ENCODE measurements at regions not wholly inside any gene's neighbourhood (a gene's known extent, or its start where the extent isn't known, plus 50 kb on each side); places are given as distances from the start of the nearest gene placed in this dataset.

GRCh38 chr13:44271473-44271872, 102.2 kb upstream of the SERP2 start:
- H3K56ac ChIP-seq (ENCODE audit: insufficient read length, low read depth, low read length) = no peak overlapping the region
- no peak for TF ChIP-seq CTCF (conservative IDR thresholded peaks at IDR 0.05)
- Mint-ChIP-seq H3K36me3 (ENCODE audit: insufficient read depth in 1 of 3, low read depth in 3 of 3) (peaks cover 0 to 9% (median 0%) of the 10 kb centered on the region in 3 experiments; a peak in 3 of 7 replicates), H3K27ac (no peak overlapping the region; a peak in 1 of 7 replicates), H3K4me1 (peaks cover under 1 to 8% of the 10 kb centered on the region in 2 experiments; a peak in 2 of 4 replicates), H3K9me3 (peaks cover 7 to 9% of the 10 kb centered on the region in 2 experiments), H3K27me3 (ENCODE audit: low read depth) (peaks cover 6% of the 10 kb centered on the region), H3K4me3 (no peak overlapping the region)
- H2BK120ac ChIP-seq (ENCODE audit: low read depth, low read length, poor library complexity, severe bottlenecking) = no peak overlapping the region
- H3K27ac ChIP-seq (ENCODE audit: insufficient read length, low read depth, low read length) = no peak overlapping the region
- H4K20me1 ChIP-seq (ENCODE audit: control insufficient read depth, insufficient read depth, insufficient read length) = no peaks in the 10 kb centered on the region
- no peak overlapping the region for H2BK20ac ChIP-seq (ENCODE audit: low read depth, low read length, poor library complexity, severe bottlenecking)
- H4K8ac ChIP-seq (replicated peaks; ENCODE audit: insufficient read length, low read depth, low read length) = no peak overlapping the region
- no peaks in the 10 kb centered on the region for H3K27me3 ChIP-seq (ENCODE audit: insufficient read depth, low read length)
- H4K5ac ChIP-seq (ENCODE audit: insufficient read length, low read depth, low read length) = no peak overlapping the region
- H3K4ac ChIP-seq (ENCODE audit: low read depth, low read length) = no peak overlapping the region
- H2AFZ ChIP-seq (ENCODE audit: low read length) = no peak overlapping the region
- H2AK5ac ChIP-seq (ENCODE audit: insufficient read length, low read length) = no peak overlapping the region
- H3K79me2 ChIP-seq (ENCODE audit: insufficient read depth, low read length) = no peaks in the 10 kb centered on the region
- H3K23me2 ChIP-seq (ENCODE audit: insufficient read length, low read depth, low read length, poor library complexity, severe bottlenecking) = no peaks in the 10 kb centered on the region
- WGBS (ENCODE audit: extremely low coverage, insufficient read length, low lambda C conversion rate) = no CpG with 5 or more reads among the region's 2 CpGs
- DNase-seq = no peak
- no peak overlapping the region for H3K23ac ChIP-seq (ENCODE audit: insufficient read length, low read depth, low read length)
- H3K14ac ChIP-seq (ENCODE audit: insufficient read depth, low read length) = no peak overlapping the region
- no peak overlapping the region for H2BK15ac ChIP-seq (ENCODE audit: low read depth, low read length)
- H3K9me3 ChIP-seq (ENCODE audit: control insufficient read depth, low read depth, low read length) = no peaks in the 10 kb centered on the region
- H3K79me1 ChIP-seq (ENCODE audit: insufficient read depth, low read depth, low read length, poor library complexity, severe bottlenecking) = no peaks in the 10 kb centered on the region
- no peak overlapping the region for H3T11ph ChIP-seq (ENCODE audit: low read length)
- no peak overlapping the region for H3K4me2 ChIP-seq (ENCODE audit: insufficient read depth, insufficient read length, low read length)
- H3K4me1 ChIP-seq (ENCODE audit: insufficient read depth, low read length) = no peaks in the 10 kb centered on the region
- no peak overlapping the region for H2BK12ac ChIP-seq (ENCODE audit: insufficient read length, low read depth, low read length)
- H3K9ac ChIP-seq (ENCODE audit: extremely low read depth, insufficient read length, low read length) = no peak overlapping the region
- H4K91ac ChIP-seq (ENCODE audit: insufficient read length, low read depth, low read length) = no peak overlapping the region
- H3K18ac ChIP-seq (ENCODE audit: insufficient read length, low read depth, low read length) = no peak overlapping the region
- H2BK5ac ChIP-seq (ENCODE audit: insufficient read length, low read length) = no peak overlapping the region

Measured in H9 (cell line).